ENCODE measurements at regions not wholly inside any gene's neighbourhood (a gene's known extent, or its start where the extent isn't known, plus 50 kb on each side); places are given as distances from the start of the nearest gene placed in this dataset.

- DNase-seq (ENCODE audit: low read depth, low spot score) (no peak), FAIRE-seq (no peak)
- Histone ChIP-seq H3K27me3 (ENCODE audit: control insufficient read depth, extremely low read depth, insufficient read depth, low read length) (no peaks in the 10 kb centered on the region), H3K4me3 (ENCODE audit: control insufficient read depth in 2 of 3, extremely low read depth in 1 of 3, insufficient read depth in 2 of 3, low read depth in 1 of 3, low read length in 3 of 3) (no peak overlapping the region), H3K27ac (ENCODE audit: control insufficient read depth, insufficient read depth, low read length) (no peak overlapping the region), H3K9ac (ENCODE audit: control insufficient read depth, extremely low read depth, insufficient read depth, low read length) (no peak overlapping the region), H3K79me2 (ENCODE audit: control insufficient read depth, insufficient read depth, low read length) (no peaks in the 10 kb centered on the region), H4K20me1 (ENCODE audit: control insufficient read depth, extremely low read depth, insufficient read depth, low read length) (no peaks in the 10 kb centered on the region), H3K36me3 (ENCODE audit: control insufficient read depth in 2 of 2, extremely low read depth in 1 of 2, insufficient read depth in 2 of 2, low read length in 2 of 2) (no peaks in the 10 kb centered on the region), H3K4me1 (ENCODE audit: control insufficient read depth, extremely low read depth, insufficient read depth, low read length) (no peaks in the 10 kb centered on the region), H3K9me1 (ENCODE audit: control insufficient read depth, extremely low read depth, insufficient read depth, low read length) (no peaks in the 10 kb centered on the region), H3K9me3 (ENCODE audit: control insufficient read depth, low read depth, low read length) (no peaks in the 10 kb centered on the region), H3K4me2 (ENCODE audit: control insufficient read depth, extremely low read depth, insufficient read depth, low read depth, low read length) (no peak overlapping the region), H2AFZ (ENCODE audit: control insufficient read depth, low read length) (no peak overlapping the region)
- dilution Hi-C loops (cut with MboI; ENCODE audit: extremely low pct_ligation_motif_present, low sequenced_read_pairs), result no loop called here
- no peak for TF ChIP-seq EZH2 (IDR thresholded peaks at IDR 0.05; ENCODE audit: low read length)
- TF ChIP-seq, protein P1, sequence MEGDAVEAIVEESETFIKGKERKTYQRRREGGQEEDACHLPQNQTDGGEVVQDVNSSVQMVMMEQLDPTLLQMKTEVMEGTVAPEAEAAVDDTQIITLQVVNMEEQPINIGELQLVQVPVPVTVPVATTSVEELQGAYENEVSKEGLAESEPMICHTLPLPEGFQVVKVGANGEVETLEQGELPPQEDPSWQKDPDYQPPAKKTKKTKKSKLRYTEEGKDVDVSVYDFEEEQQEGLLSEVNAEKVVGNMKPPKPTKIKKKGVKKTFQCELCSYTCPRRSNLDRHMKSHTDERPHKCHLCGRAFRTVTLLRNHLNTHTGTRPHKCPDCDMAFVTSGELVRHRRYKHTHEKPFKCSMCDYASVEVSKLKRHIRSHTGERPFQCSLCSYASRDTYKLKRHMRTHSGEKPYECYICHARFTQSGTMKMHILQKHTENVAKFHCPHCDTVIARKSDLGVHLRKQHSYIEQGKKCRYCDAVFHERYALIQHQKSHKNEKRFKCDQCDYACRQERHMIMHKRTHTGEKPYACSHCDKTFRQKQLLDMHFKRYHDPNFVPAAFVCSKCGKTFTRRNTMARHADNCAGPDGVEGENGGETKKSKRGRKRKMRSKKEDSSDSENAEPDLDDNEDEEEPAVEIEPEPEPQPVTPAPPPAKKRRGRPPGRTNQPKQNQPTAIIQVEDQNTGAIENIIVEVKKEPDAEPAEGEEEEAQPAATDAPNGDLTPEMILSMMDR (optimal IDR thresholded peaks at IDR 0.05 in 1 of 3, IDR thresholded peaks at IDR 0.05 in 1 of 3, conservative IDR thresholded peaks at IDR 0.05 in 1 of 3; ENCODE audit: extremely low read depth in 1 of 3, insufficient read depth in 2 of 3, low read length in 3 of 3), result no peak
These were observed 259.0 kb upstream of the HS3ST1 start for GRCh38 chr4:11687727-11688126.

- H3K9me1 ChIP-seq (ENCODE audit: control insufficient read depth, extremely low read depth, insufficient read depth, low read length), result no peaks in the 10 kb centered on the region
- H3K4me1 ChIP-seq (ENCODE audit: control insufficient read depth, extremely low read depth, insufficient read depth, low read length), result no peaks in the 10 kb centered on the region
- H3K79me2 ChIP-seq (ENCODE audit: control insufficient read depth, insufficient read depth, low read length), result no peaks in the 10 kb centered on the region
- H3K9me3 ChIP-seq (ENCODE audit: control insufficient read depth, low read depth, low read length), result no peaks in the 10 kb centered on the region
- no peaks in the 10 kb centered on the region for H3K27me3 ChIP-seq (ENCODE audit: control insufficient read depth, extremely low read depth, insufficient read depth, low read length)
- H3K27ac ChIP-seq (ENCODE audit: control insufficient read depth, insufficient read depth, low read length), result no peak overlapping the region
- no peak overlapping the region for H3K4me2 ChIP-seq (ENCODE audit: control insufficient read depth, extremely low read depth, insufficient read depth, low read depth, low read length)
- no peaks in the 10 kb centered on the region for H3K36me3 ChIP-seq (ENCODE audit: control insufficient read depth in 2 of 2, extremely low read depth in 1 of 2, insufficient read depth in 2 of 2, low read length in 2 of 2)
- H3K4me3 ChIP-seq (ENCODE audit: control insufficient read depth in 2 of 3, extremely low read depth in 1 of 3, insufficient read depth in 2 of 3, low read depth in 1 of 3, low read length in 3 of 3), result no peak overlapping the region
- TF ChIP-seq, protein P1 (optimal IDR thresholded peaks at IDR 0.05 in 1 of 3, IDR thresholded peaks at IDR 0.05 in 1 of 3, conservative IDR thresholded peaks at IDR 0.05 in 1 of 3; ENCODE audit: extremely low read depth in 1 of 3, insufficient read depth in 2 of 3, low read length in 3 of 3), result no peak
- no peak for TF ChIP-seq EZH2 (IDR thresholded peaks at IDR 0.05; ENCODE audit: low read length)
- no peak overlapping the region for H2AFZ ChIP-seq (ENCODE audit: control insufficient read depth, low read length)
- H3K9ac ChIP-seq (ENCODE audit: control insufficient read depth, extremely low read depth, insufficient read depth, low read length), result no peak overlapping the region
- dilution Hi-C loops (cut with MboI; ENCODE audit: extremely low pct_ligation_motif_present, low sequenced_read_pairs), result no loop called here
- DNase-seq (ENCODE audit: low read depth, low spot score), result no peak
- FAIRE-seq, result no peak
- no peaks in the 10 kb centered on the region for H4K20me1 ChIP-seq (ENCODE audit: control insufficient read depth, extremely low read depth, insufficient read depth, low read length)
These were observed 256.8 kb upstream of the HS3ST1 start for GRCh38 chr4:11685481-11685880.

Data from keratinocyte (primary cell).